HG02943 (cell line): ENCODE measurements at regions not wholly inside any gene's neighbourhood (a gene's known extent, or its start where the extent isn't known, plus 50 kb on each side); places are given as distances from the start of the nearest gene placed in this dataset.
"Not testable (repeated sequence)": the region's sequence is repeated elsewhere in the genome, so short reads cannot be mapped to it uniquely, and the experiment has no call there.

ENCODE experiments used
- ATAC-seq: cut with Tn5 transposase; IDR thresholded peaks from one replicate; pipeline ENCODE4 v1.9.1; 2021; ENCODE audit warnings: mild to moderate bottlenecking, low read depth, moderate library complexity; ENCODE audit not compliant: unreplicated experiment

GRCh38 chr6:134537765-134538164 lies 219.9 kb upstream of the SGK1 start:
- not testable (repeated sequence) for ATAC-seq

- ATAC-seq: no peak
Observed at GRCh38 chr6:134537146-134537555, 219.2 kb upstream of the SGK1 start.

- no peak for ATAC-seq
Observed at GRCh38 chr6:134535831-134536230, 217.9 kb upstream of the SGK1 start.

GRCh38 chr6:134534708-134535149 lies 216.8 kb upstream of the SGK1 start:
- ATAC-seq: no peak

- ATAC-seq: no peak
Observed at GRCh38 chr6:134533991-134534390, 216.1 kb upstream of the SGK1 start.

- ATAC-seq: no peak
Observed at GRCh38 chr6:134532694-134533624, 215.0 kb upstream of the SGK1 start.

GRCh38 chr6:134531611-134532010 lies 213.7 kb upstream of the SGK1 start:
- ATAC-seq: no peak

- ATAC-seq: no peak
Observed at GRCh38 chr6:134531188-134531551, 213.3 kb upstream of the SGK1 start.

GRCh38 chr6:134529921-134530320 lies 212.0 kb upstream of the SGK1 start:
- no peak for ATAC-seq

GRCh38 chr6:134529305-134529704 lies 211.4 kb upstream of the SGK1 start:
- ATAC-seq: no peak

GRCh38 chr6:134527108-134527787 lies 209.3 kb upstream of the SGK1 start:
- ATAC-seq: no peak

- no peak for ATAC-seq
Observed at GRCh38 chr6:134525190-134525868, 207.4 kb upstream of the SGK1 start.

- ATAC-seq: no peak
Observed at GRCh38 chr6:134523903-134524650, 206.2 kb upstream of the SGK1 start.

- ATAC-seq: no peak
Observed at GRCh38 chr6:134523051-134523450, 205.1 kb upstream of the SGK1 start.

- no peak for ATAC-seq
Observed at GRCh38 chr6:134521116-134521501, 203.2 kb upstream of the SGK1 start.

GRCh38 chr6:134520181-134521115 lies 202.5 kb upstream of the SGK1 start:
- ATAC-seq: no peak

GRCh38 chr6:134519465-134519864 lies 201.6 kb upstream of the SGK1 start:
- ATAC-seq: no peak

- no peak for ATAC-seq
Observed at GRCh38 chr6:134517868-134518267, 200.0 kb upstream of the SGK1 start.

- ATAC-seq: no peak
Observed at GRCh38 chr6:134517145-134517658, 199.3 kb upstream of the SGK1 start.
